Stomach (tissue), 8 donors: ENCODE measurements at regions not wholly inside any gene's neighbourhood (a gene's known extent, or its start where the extent isn't known, plus 50 kb on each side); places are given as distances from the start of the nearest gene placed in this dataset.

Experiments
- DNase-seq, 2 donors: peaks; one replicate each; pipeline versions ENCODE4 v3.0.0 to v3.0.0-alpha.2; 2013 to 2019
- H3K27ac ChIP-seq, 5 donors: fragments of 200-600 bp in 4 of 5; sonication (generic) in 4 of 5; one replicate each; pipeline ENCODE4 v1.5.1; 2013 to 2019; ENCODE audit warnings: mild to moderate bottlenecking in 1 of 5, moderate library complexity in 1 of 5
- H3K27me3 ChIP-seq, 3 donors: fragments of 200-600 bp; sonication (generic); one replicate each; pipeline ENCODE4 v1.5.1; 2017 to 2019; ENCODE audit warnings: mixed run types in 1 of 3
- H3K36me3 ChIP-seq, 4 donors: fragments of 200-600 bp; sonication (generic); 1 replicate in 3 of 4; 2 replicates in 1 of 4; pipeline ENCODE4 v1.5.1; 2016 to 2019
- H3K4me1 ChIP-seq, 4 donors: fragments of 200-600 bp; sonication (generic); one replicate each; pipeline ENCODE4 v1.5.1; 2016 to 2019
- H3K4me3 ChIP-seq, 4 donors: fragments of 200-600 bp; sonication (generic) in 3 of 4; one replicate each; pipeline ENCODE4 v1.5.1; 2016 to 2019; ENCODE audit warnings: mild to moderate bottlenecking in 1 of 4
- H3K9me3 ChIP-seq, 4 donors: fragments of 200-600 bp; sonication (generic); one replicate each; pipeline ENCODE4 v1.5.1; 2016 to 2019
- EP300 ChIP-seq: sonication (generic); formaldehyde crosslinking; IDR thresholded peaks from one replicate; pipeline ENCODE4 v1.6.1; 2017; ENCODE audit warnings: antibody characterized with exemption
- POLR2A ChIP-seq, 4 donors: fragments of 450-650 bp; IDR thresholded peaks; one replicate each; pipeline ENCODE4 v1.6.1; 2016; ENCODE audit warnings: antibody characterized with exemption in 4 of 4, control low read depth in 2 of 4, mild to moderate bottlenecking in 1 of 4, moderate library complexity in 1 of 4
- POLR2AphosphoS5 ChIP-seq, 3 donors: sonication (generic); formaldehyde crosslinking; IDR thresholded peaks; one replicate each; pipeline ENCODE4 v1.6.1; 2016; ENCODE audit warnings: antibody characterized with exemption in 3 of 3
- WGBS, 5 donors: extraction: QIAGEN DNeasy Blood & Tissue Kit in 3 of 5; methylation state at CpG; one replicate each; pipeline versions ENCODE4 v1.1.5 to v1.1.7; 2013 to 2018; 5-methylcytosine and 5-hydroxymethylcytosine counted together
- intact Hi-C: fragments of 100-400 bp; cut with DNase I; formaldehyde crosslinking; loops from one replicate; pipeline ENCODE4 v1.15.1; 2023; ENCODE audit warnings: low total_unique reads
- TF ChIP-seq, protein P1 (sequence below), 7 experiments: fragments of 450-650 bp in 4 of 7; fragments of 200-600 bp in 3 of 7; sonication (generic) in 3 of 7; IDR thresholded peaks; one replicate each; pipeline ENCODE4 v1.5.1; 2016 to 2019; ENCODE audit warnings: antibody characterized with exemption in 7 of 7, control low read depth in 2 of 7, mild to moderate bottlenecking in 1 of 7
- donor health status: healthy with polysubstance abuse.
- donor health status: Bipolar disorder and iron deficiency.
- donor health status: healthy.

DNA sequence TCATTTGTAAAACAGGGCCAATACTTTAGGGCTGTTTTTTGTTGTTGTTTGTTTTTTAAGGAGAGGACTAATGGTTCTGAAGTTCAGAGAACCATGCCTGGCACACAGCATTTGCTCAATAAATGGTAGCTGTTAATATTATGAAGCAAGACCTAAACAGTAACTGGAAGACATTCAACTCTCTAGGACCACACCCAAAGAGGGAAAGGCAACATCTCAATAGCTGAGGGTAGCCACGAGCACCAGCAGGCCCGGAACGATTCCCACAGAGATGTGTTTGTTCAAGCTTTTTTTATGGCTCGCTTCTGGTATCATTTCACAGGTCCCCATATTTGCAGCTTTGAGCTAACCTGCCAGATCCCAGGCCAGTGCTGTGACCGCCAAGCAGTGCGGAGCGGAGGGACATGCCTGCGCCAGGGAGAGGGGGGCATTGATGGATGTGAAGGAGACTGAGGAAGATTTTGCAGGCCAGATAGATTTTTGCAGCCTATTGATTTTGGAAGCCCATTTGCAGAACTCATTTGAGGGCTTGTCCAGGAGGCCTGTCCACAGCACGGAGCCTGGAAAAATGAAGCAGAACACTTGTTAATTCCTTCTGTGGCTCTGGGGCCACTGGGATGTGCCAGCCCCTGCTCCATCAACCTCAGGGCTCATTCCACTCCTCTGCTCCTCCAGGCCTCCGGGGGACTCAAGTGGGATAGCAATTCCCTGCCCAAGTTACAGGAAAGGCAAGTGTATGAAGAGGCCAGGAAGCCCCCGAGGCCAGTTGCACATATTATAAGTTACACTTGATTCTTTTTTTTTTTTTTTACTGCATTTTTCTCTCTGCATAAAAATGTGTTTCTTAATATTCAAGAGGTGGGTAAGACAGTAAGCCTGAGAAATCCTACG lies 57.3 kb upstream of the FGFR2 start:
- H3K9me3 ChIP-seq = no peaks in the 10 kb centered on the region
- WGBS, 5 donors = 74 to 84% (median 79%) methylated on average over 12 of the region's 12 CpGs
- no peaks in the 10 kb centered on the region for H3K4me1 ChIP-seq
- H3K27ac ChIP-seq = no peak overlapping the region
- no peak for DNase-seq
- no peaks in the 10 kb centered on the region for H3K36me3 ChIP-seq
- H3K27me3 ChIP-seq = no peaks in the 10 kb centered on the region
- TF ChIP-seq POLR2A (IDR thresholded peaks at IDR 0.05) (no peak), POLR2AphosphoS5 (IDR thresholded peaks at IDR 0.05) (no peak), EP300 (no peak)
- TF ChIP-seq, protein P1, sequence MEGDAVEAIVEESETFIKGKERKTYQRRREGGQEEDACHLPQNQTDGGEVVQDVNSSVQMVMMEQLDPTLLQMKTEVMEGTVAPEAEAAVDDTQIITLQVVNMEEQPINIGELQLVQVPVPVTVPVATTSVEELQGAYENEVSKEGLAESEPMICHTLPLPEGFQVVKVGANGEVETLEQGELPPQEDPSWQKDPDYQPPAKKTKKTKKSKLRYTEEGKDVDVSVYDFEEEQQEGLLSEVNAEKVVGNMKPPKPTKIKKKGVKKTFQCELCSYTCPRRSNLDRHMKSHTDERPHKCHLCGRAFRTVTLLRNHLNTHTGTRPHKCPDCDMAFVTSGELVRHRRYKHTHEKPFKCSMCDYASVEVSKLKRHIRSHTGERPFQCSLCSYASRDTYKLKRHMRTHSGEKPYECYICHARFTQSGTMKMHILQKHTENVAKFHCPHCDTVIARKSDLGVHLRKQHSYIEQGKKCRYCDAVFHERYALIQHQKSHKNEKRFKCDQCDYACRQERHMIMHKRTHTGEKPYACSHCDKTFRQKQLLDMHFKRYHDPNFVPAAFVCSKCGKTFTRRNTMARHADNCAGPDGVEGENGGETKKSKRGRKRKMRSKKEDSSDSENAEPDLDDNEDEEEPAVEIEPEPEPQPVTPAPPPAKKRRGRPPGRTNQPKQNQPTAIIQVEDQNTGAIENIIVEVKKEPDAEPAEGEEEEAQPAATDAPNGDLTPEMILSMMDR (IDR thresholded peaks at IDR 0.05) = no peak
- no peak overlapping the region for H3K4me3 ChIP-seq
- intact Hi-C loops = no loop called here

DNA sequence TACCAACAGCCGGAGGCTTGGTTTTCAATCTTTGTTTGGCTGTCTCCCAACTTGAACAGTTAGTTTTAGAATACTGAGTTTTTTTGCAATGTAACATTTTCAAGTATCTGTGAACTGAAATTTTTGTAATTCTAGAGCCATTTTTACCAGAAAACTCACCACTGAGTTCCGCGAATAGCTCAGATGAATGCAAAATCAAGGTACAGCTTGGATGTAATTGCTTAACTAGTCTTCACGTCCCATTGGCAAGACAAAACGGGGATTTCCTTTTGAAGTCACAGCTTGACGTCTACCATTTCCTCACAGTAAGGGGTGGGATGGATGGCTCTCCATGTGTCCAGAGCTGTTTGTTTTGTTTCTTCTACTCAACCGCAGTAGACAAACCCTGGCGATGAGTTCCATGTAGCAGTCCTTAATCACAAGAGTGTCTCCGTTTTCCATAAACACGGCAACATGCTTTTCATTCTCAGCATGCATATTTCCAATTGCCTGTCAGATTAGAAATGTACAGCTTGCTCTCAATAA lies 55.8 kb upstream of the FGFR2 start:
- Histone ChIP-seq H3K36me3 (no peaks in the 10 kb centered on the region), H3K4me3 (no peak overlapping the region), H3K27ac (no peak overlapping the region), H3K27me3 (no peaks in the 10 kb centered on the region), H3K9me3 (no peaks in the 10 kb centered on the region), H3K4me1 (no peaks in the 10 kb centered on the region)
- intact Hi-C loops = no loop called here
- TF ChIP-seq POLR2A (IDR thresholded peaks at IDR 0.05) (no peak), POLR2AphosphoS5 (IDR thresholded peaks at IDR 0.05) (no peak), EP300 (no peak)
- TF ChIP-seq, protein P1 (IDR thresholded peaks at IDR 0.05) = no peak
- DNase-seq = no peak
- WGBS, 5 donors = 61 to 80% (median 74%) methylated on average over 10 of the region's 10 CpGs

DNA sequence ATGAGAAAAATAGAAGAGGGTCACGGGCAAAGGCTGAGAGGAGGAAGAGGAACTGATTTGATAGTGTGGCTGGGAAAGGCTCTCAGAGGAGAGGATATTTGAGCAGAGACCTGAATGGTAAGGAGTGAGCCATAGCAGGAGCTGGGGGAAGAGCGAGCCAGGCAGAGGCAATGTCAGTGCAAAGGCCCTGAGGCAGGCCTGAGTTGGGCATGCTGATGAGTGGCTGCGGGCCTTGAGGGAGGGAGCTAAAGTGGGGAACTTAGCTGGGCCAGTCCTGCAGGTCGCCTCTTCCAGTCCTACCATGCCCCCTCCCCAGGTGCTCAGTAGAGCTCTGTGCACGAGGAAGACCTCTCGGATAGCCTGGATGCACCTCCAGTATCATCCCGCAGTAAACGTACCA lies 55.4 kb upstream of the FGFR2 start:
- Histone ChIP-seq H3K36me3 (no peaks in the 10 kb centered on the region), H3K27ac (no peak overlapping the region), H3K4me3 (no peak overlapping the region), H3K9me3 (no peaks in the 10 kb centered on the region), H3K27me3 (peaks cover 0 to under 1% (median 0%) of the 10 kb centered on the region in 3 donors), H3K4me1 (no peaks in the 10 kb centered on the region)
- TF ChIP-seq, protein P1 (IDR thresholded peaks at IDR 0.05) = no peak
- TF ChIP-seq POLR2A (IDR thresholded peaks at IDR 0.05) (no peak), POLR2AphosphoS5 (IDR thresholded peaks at IDR 0.05) (no peak), EP300 (no peak)
- whole genome bisulfite sequencing, 5 donors = 89 to 96% (median 95%) methylated on average over 8 of the region's 8 CpGs
- no peak for DNase-seq
- intact Hi-C loops = no loop called here

DNA sequence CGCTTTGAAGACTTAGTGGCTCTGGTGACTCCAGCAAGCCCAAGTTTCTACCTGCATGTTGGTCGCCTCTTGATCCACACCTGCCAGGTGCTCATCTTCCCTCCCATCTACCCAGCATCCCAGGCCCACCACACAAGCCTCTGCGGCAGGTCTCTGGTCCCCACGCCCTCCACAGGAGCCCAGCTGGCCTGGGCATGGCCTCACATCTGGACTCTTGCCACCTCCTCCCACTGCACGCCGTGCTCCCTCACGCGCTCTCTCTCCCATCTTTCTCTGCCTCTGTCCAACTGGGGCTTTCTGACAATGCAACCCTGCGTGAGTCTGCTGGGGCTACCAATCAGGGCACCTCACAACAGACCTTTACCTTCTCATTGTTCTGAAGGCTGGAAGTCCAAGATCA lies 50.2 kb upstream of the FGFR2 start:
- WGBS, 5 donors = 80 to 90% (median 86%) methylated on average over 9 of the region's 9 CpGs
- no peak for DNase-seq
- TF ChIP-seq, protein P1 (IDR thresholded peaks at IDR 0.05) = no peak
- no peak for TF ChIP-seq POLR2AphosphoS5 (IDR thresholded peaks at IDR 0.05)
- TF ChIP-seq EP300 = no peak
- no peak for TF ChIP-seq POLR2A (IDR thresholded peaks at IDR 0.05)
- no peaks in the 10 kb centered on the region for H3K9me3 ChIP-seq
- no peaks in the 10 kb centered on the region for H3K4me1 ChIP-seq
- peaks cover 0 to 13% (median 0%) of the 10 kb centered on the region in 3 donors for H3K27me3 ChIP-seq
- no peak overlapping the region for H3K4me3 ChIP-seq
- intact Hi-C loops = no loop called here
- H3K36me3 ChIP-seq = no peaks in the 10 kb centered on the region
- no peak overlapping the region for H3K27ac ChIP-seq
